ENCODE measurements at regions not wholly inside any gene's neighbourhood (a gene's known extent, or its start where the extent isn't known, plus 50 kb on each side); places are given as distances from the start of the nearest gene placed in this dataset.
"Not testable (repeated sequence)": the region's sequence is repeated elsewhere in the genome, so short reads cannot be mapped to it uniquely, and the experiment has no call there.

- no peak for DNase-seq
Measured at GRCh38 chrX:74063426-74064155, 211.1 kb upstream of the XIST start.

- DNase-seq = no peak
Measured at GRCh38 chrX:74061879-74062278, 209.4 kb upstream of the XIST start.

GRCh38 chrX:74049126-74049525, 196.6 kb upstream of the XIST start:
- DNase-seq = no peak

GRCh38 chrX:74034066-74034465, 181.6 kb upstream of the XIST start:
- not testable (repeated sequence) for DNase-seq

GRCh38 chrX:74031527-74031926, 179.0 kb upstream of the XIST start:
- DNase-seq = not testable (repeated sequence)

- not testable (repeated sequence) for DNase-seq
Measured at GRCh38 chrX:74030766-74031165, 178.3 kb upstream of the XIST start.

- not testable (repeated sequence) for DNase-seq
Measured at GRCh38 chrX:74025145-74025544, 172.6 kb upstream of the XIST start.

- no peak for DNase-seq
Measured at GRCh38 chrX:74023203-74023602, 170.7 kb upstream of the XIST start.

GRCh38 chrX:74018253-74018652, 165.7 kb upstream of the XIST start:
- DNase-seq = no peak

- peak; percentile 28 to 69 for DNase-seq
Measured at GRCh38 chrX:74015379-74016019, 163.0 kb upstream of the XIST start.

GRCh38 chrX:74009041-74009440, 156.5 kb upstream of the XIST start:
- DNase-seq = no peak

- DNase-seq = no peak
Measured at GRCh38 chrX:73992019-73992418, 139.5 kb upstream of the XIST start.

- DNase-seq = no peak
Measured at GRCh38 chrX:73987166-73987565, 134.7 kb upstream of the XIST start.

- DNase-seq = no peak
Measured at GRCh38 chrX:73979551-73980131, 127.1 kb upstream of the XIST start.

- no peak for DNase-seq
Measured at GRCh38 chrX:73977542-73978169, 125.1 kb upstream of the XIST start.

GRCh38 chrX:73967461-73967860, 114.9 kb upstream of the XIST start:
- not testable (repeated sequence) for DNase-seq

- DNase-seq = no peak
Measured at GRCh38 chrX:73965833-73966232, 113.3 kb upstream of the XIST start.

- DNase-seq = no peak
Measured at GRCh38 chrX:73964579-73964978, 112.1 kb upstream of the XIST start.

- DNase-seq = no peak
Measured at GRCh38 chrX:73963682-73964081, 111.2 kb upstream of the XIST start.

GRCh38 chrX:73962948-73963347, 110.4 kb upstream of the XIST start:
- DNase-seq = no peak

GRCh38 chrX:73961867-73962266, 109.4 kb upstream of the XIST start:
- not testable (repeated sequence) for DNase-seq

GRCh38 chrX:73944563-73944908, 92.0 kb upstream of the XIST start:
- DNase-seq = no peak

GRCh38 chrX:73943693-73944562, 91.4 kb upstream of the XIST start:
- peak; percentile 78 to 82 for DNase-seq
